ENCODE measurements at regions not wholly inside any gene's neighbourhood (a gene's known extent, or its start where the extent isn't known, plus 50 kb on each side); places are given as distances from the start of the nearest gene placed in this dataset.

DNA sequence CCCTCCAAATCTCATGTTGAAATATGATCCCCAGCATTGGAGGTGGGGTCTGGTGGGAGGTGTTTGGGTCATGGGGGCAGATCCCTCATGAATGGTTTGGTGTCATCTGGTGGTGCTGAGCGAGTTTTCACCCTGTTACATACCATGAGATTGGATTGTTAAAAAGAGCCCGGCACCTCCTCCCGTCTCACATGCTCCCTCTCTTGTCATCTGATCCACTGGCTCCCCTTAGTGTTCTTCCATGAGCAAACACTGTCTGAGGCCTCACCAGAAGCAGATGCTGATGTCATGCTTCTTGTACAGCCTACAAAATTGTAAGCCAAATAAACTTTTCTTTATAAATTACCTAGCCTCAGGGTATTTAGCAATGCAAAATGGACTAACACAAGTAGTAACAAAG, 405.0 kb upstream of the SLC39A10 start:
- TF ChIP-seq, protein P1, sequence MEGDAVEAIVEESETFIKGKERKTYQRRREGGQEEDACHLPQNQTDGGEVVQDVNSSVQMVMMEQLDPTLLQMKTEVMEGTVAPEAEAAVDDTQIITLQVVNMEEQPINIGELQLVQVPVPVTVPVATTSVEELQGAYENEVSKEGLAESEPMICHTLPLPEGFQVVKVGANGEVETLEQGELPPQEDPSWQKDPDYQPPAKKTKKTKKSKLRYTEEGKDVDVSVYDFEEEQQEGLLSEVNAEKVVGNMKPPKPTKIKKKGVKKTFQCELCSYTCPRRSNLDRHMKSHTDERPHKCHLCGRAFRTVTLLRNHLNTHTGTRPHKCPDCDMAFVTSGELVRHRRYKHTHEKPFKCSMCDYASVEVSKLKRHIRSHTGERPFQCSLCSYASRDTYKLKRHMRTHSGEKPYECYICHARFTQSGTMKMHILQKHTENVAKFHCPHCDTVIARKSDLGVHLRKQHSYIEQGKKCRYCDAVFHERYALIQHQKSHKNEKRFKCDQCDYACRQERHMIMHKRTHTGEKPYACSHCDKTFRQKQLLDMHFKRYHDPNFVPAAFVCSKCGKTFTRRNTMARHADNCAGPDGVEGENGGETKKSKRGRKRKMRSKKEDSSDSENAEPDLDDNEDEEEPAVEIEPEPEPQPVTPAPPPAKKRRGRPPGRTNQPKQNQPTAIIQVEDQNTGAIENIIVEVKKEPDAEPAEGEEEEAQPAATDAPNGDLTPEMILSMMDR (IDR thresholded peaks at IDR 0.05; ENCODE audit: low read depth, low read length) = no peak
- no peak for TF ChIP-seq EZH2phosphoT487 (IDR thresholded peaks at IDR 0.05; ENCODE audit: low read depth)
